ENCODE measurements at regions not wholly inside any gene's neighbourhood (a gene's known extent, or its start where the extent isn't known, plus 50 kb on each side); places are given as distances from the start of the nearest gene placed in this dataset.

DNA sequence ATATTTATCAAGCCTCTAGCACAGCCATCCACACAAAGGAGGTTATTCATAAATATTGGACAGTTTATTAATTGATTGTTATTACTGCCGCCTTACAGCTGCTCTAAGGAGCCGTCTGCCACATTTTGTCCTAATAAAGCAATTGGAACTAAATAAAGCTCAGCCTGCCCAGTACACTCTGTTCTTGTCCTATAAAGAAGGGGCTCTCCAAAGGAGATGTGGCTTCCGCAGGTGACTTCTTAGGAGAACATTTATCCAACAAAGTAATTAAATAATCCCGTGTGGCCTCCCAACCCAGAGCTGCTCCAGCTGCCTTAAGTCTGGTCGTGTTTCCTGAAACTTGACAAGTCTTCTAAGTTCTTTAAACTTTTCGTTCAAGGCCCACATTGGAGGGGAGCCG, 497.7 kb downstream of the NPHP4 start:
- DNase-seq (ENCODE audit: low read depth) = no peak
- H3K4me3 ChIP-seq (ENCODE audit: low read depth, low read length) = no peak overlapping the region
- TF ChIP-seq, protein P1, sequence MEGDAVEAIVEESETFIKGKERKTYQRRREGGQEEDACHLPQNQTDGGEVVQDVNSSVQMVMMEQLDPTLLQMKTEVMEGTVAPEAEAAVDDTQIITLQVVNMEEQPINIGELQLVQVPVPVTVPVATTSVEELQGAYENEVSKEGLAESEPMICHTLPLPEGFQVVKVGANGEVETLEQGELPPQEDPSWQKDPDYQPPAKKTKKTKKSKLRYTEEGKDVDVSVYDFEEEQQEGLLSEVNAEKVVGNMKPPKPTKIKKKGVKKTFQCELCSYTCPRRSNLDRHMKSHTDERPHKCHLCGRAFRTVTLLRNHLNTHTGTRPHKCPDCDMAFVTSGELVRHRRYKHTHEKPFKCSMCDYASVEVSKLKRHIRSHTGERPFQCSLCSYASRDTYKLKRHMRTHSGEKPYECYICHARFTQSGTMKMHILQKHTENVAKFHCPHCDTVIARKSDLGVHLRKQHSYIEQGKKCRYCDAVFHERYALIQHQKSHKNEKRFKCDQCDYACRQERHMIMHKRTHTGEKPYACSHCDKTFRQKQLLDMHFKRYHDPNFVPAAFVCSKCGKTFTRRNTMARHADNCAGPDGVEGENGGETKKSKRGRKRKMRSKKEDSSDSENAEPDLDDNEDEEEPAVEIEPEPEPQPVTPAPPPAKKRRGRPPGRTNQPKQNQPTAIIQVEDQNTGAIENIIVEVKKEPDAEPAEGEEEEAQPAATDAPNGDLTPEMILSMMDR (IDR thresholded peaks at IDR 0.05; ENCODE audit: insufficient read depth, low read depth, low read length, missing control alignments) = no peak

GRCh38 chr1:5493851-5494311, 498.3 kb downstream of the NPHP4 start:
- TF ChIP-seq, protein P1 (IDR thresholded peaks at IDR 0.05; ENCODE audit: insufficient read depth, low read depth, low read length, missing control alignments) = no peak
- no peak for DNase-seq (ENCODE audit: low read depth)
- no peak overlapping the region for H3K4me3 ChIP-seq (ENCODE audit: low read depth, low read length)

DNA sequence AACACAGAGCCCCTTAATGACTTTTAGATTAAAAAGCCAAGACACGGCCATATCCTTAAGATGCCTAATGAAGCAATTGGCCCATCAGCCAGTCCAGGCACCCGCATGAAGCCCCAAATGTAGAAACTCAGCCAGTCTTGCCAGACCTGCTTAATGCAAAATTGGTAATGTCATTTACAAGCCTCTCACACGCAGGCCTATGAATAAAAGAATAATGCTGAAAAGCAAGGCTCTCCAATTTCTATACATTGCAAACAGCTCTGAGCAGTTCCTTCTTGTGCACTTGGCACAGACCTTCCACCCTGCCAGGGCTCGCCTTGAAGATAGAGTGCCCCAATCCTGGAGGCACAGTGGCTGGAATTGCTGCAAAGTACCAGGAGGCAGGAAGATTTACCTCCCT, 498.9 kb downstream of the NPHP4 start:
- H3K4me3 ChIP-seq (ENCODE audit: low read depth, low read length) = no peak overlapping the region
- TF ChIP-seq, protein P1 (IDR thresholded peaks at IDR 0.05; ENCODE audit: insufficient read depth, low read depth, low read length, missing control alignments) = no peak
- no peak for DNase-seq (ENCODE audit: low read depth)

DNA sequence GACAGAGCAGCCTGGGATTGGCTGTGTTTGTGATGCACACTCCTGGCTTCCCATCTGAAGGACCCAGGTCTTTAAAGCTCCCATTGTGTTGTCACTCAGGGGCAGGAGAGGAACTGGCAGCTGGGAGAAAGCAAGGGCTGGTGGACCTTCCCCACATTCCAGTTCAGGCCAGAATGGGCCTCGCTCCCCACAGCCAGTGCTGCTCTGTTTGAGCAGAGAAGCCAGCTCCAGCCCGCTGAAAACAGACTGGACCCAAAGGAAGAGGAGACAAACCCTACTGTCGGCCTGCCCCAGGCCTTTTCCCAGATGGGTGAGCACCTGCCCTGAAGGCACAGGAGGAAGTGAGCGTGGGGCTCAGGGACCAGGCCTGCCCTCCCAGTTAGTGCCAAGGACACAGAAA, 499.4 kb downstream of the NPHP4 start:
- TF ChIP-seq, protein P1 (IDR thresholded peaks at IDR 0.05; ENCODE audit: insufficient read depth, low read depth, low read length, missing control alignments) = no peak
- DNase-seq (ENCODE audit: low read depth) = no peak
- H3K4me3 ChIP-seq (ENCODE audit: low read depth, low read length) = no peak overlapping the region

- TF ChIP-seq, protein P1 (IDR thresholded peaks at IDR 0.05; ENCODE audit: insufficient read depth, low read depth, low read length, missing control alignments) = no peak
Measured at GRCh38 chr1:5491207-5491904, 500.9 kb downstream of the NPHP4 start.

GRCh38 chr1:5490635-5491034, 501.6 kb downstream of the NPHP4 start:
- TF ChIP-seq, protein P1 (IDR thresholded peaks at IDR 0.05; ENCODE audit: insufficient read depth, low read depth, low read length, missing control alignments) = no peak
- no peak overlapping the region for H3K4me3 ChIP-seq (ENCODE audit: low read depth, low read length)
- no peak for DNase-seq (ENCODE audit: low read depth)

More at GRCh38 chr1:5491207-5491904, 500.9 kb downstream of the NPHP4 start:
- H3K4me3 ChIP-seq (ENCODE audit: low read depth, low read length) = no peak overlapping the region
- no peak for DNase-seq (ENCODE audit: low read depth)

DNA sequence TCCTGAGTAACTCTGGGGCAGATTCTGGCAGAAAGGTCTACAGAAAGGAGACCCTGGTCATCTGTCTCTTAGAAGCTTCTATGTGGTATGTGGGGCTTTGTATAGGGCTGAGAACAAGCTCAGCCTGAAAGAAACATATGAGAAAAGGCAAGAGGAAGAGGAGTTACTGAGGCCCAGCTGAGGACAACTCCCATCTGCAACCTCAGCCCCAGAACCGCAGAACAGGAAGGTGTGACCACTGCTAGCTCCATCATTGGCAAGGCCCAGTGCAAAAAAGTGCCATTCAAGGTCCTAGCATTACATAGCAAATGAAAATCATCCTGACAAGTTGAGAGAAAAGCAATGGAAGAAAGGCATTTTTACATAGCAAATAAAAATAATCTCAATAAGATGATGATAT, 503.8 kb downstream of the NPHP4 start:
- no peak for DNase-seq (ENCODE audit: low read depth)
- TF ChIP-seq, protein P1 (IDR thresholded peaks at IDR 0.05; ENCODE audit: insufficient read depth, low read depth, low read length, missing control alignments) = no peak

More for the DNA sequence above, 503.8 kb downstream of the NPHP4 start:
- H3K4me3 ChIP-seq (ENCODE audit: low read depth, low read length) = no peak overlapping the region

Data from GM12865 (cell line).